ENCODE measurements at regions not wholly inside any gene's neighbourhood (a gene's known extent, or its start where the extent isn't known, plus 50 kb on each side); places are given as distances from the start of the nearest gene placed in this dataset.

GRCh38 chr20:22339091-22339881 lies 245.1 kb downstream of the FOXA2 start:
- Histone ChIP-seq H3K27ac (ENCODE audit: insufficient read length, low read depth, low read length) (no peak overlapping the region), H2BK120ac (ENCODE audit: low read depth, low read length, poor library complexity, severe bottlenecking) (no peak overlapping the region)
- DNase-seq: no peak

More at GRCh38 chr20:22339091-22339881, 245.1 kb downstream of the FOXA2 start:
- no peak overlapping the region for H3T11ph ChIP-seq (ENCODE audit: low read length)
- H4K8ac ChIP-seq (replicated peaks; ENCODE audit: insufficient read length, low read depth, low read length): no peak overlapping the region
- H3K27me3 ChIP-seq (ENCODE audit: insufficient read depth, low read length): no peaks in the 10 kb centered on the region
- H2AK5ac ChIP-seq (ENCODE audit: insufficient read length, low read length): no peak overlapping the region
- no peak overlapping the region for H3K27ac Mint-ChIP-seq
- no peak overlapping the region for H2AFZ ChIP-seq (ENCODE audit: low read length)
- no peaks in the 10 kb centered on the region; a peak in 1 of 5 replicates for H3K9me3 Mint-ChIP-seq
- no peaks in the 10 kb centered on the region for H3K79me2 ChIP-seq (ENCODE audit: insufficient read depth, low read length)
- no peak overlapping the region for H3K4ac ChIP-seq (ENCODE audit: low read depth, low read length)
- H3K9ac ChIP-seq (ENCODE audit: extremely low read depth, insufficient read length, low read length): no peak overlapping the region
- H4K20me1 ChIP-seq (ENCODE audit: control insufficient read depth, insufficient read depth, insufficient read length): no peaks in the 10 kb centered on the region
- H3K14ac ChIP-seq (ENCODE audit: insufficient read depth, low read length): no peak overlapping the region
- H3K18ac ChIP-seq (ENCODE audit: insufficient read length, low read depth, low read length): no peak overlapping the region
- no peak overlapping the region for H2BK12ac ChIP-seq (ENCODE audit: insufficient read length, low read depth, low read length)
- no peak overlapping the region for H3K23ac ChIP-seq (ENCODE audit: insufficient read length, low read depth, low read length)
- no peaks in the 10 kb centered on the region for H3K23me2 ChIP-seq (ENCODE audit: insufficient read length, low read depth, low read length, poor library complexity, severe bottlenecking)
- no peak overlapping the region for H3K4me2 ChIP-seq (ENCODE audit: insufficient read depth, insufficient read length, low read length)
- H2BK5ac ChIP-seq (ENCODE audit: insufficient read length, low read length): no peak overlapping the region
- H3K4me3 Mint-ChIP-seq: peak overlapping the region in 1 of 2 experiments; percentile 45; a peak in 1 of 5 replicates
- H2BK15ac ChIP-seq (ENCODE audit: low read depth, low read length): no peak overlapping the region
- no peak overlapping the region for H2BK20ac ChIP-seq (ENCODE audit: low read depth, low read length, poor library complexity, severe bottlenecking)
- peak; percentile 92 for TF ChIP-seq CTCF (conservative IDR thresholded peaks at IDR 0.05)
- H3K27me3 Mint-ChIP-seq (ENCODE audit: low read depth): peaks cover 72% of the 10 kb centered on the region
- no peak overlapping the region for H3K56ac ChIP-seq (ENCODE audit: insufficient read length, low read depth, low read length)
- no peaks in the 10 kb centered on the region for H3K36me3 Mint-ChIP-seq (ENCODE audit: insufficient read depth in 1 of 3, low read depth in 3 of 3)
- no peaks in the 10 kb centered on the region for H3K9me3 ChIP-seq (ENCODE audit: control insufficient read depth, low read depth, low read length)
- no peak overlapping the region for H4K5ac ChIP-seq (ENCODE audit: insufficient read length, low read depth, low read length)
- WGBS (ENCODE audit: extremely low coverage, insufficient read length, low lambda C conversion rate): no CpG with 5 or more reads among the region's 12 CpGs
- no peak overlapping the region for H4K91ac ChIP-seq (ENCODE audit: insufficient read length, low read depth, low read length)
- peaks cover 6 to 11% of the 10 kb centered on the region in 2 experiments for H3K4me1 Mint-ChIP-seq
- no peaks in the 10 kb centered on the region for H3K4me1 ChIP-seq (ENCODE audit: insufficient read depth, low read length)
- H3K79me1 ChIP-seq (ENCODE audit: insufficient read depth, low read depth, low read length, poor library complexity, severe bottlenecking): no peaks in the 10 kb centered on the region

Data from H9 (cell line).